COLO668 (cell line): ENCODE measurements at regions not wholly inside any gene's neighbourhood (a gene's known extent, or its start where the extent isn't known, plus 50 kb on each side); places are given as distances from the start of the nearest gene placed in this dataset.

Experiments used
- DNase-seq: peaks from one replicate; lab custom pipeline; 2025; ENCODE audit not compliant: unreplicated experiment; lab: John Stamatoyannopoulos, UW

DNA sequence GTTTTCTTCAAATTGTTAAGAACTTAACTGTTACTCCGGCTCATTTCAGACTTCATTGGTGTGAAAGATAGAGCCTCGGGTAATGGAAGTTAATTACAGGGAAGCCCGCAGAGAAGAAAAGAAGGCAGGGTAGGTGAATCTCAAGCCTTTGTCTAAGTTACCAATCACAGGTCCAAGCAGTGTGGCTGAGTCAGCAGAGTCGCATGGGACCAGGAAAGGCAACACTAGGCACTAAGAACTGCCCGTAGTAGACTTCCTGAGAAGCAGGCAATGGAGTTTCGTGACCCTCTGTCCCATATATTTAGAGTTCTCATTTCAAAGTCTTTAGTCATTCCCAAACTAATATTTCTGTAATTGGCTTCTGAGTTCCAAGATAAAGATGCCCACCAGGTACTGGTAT, 122.9 kb upstream of the STT3B start:
- no peak for DNase-seq

DNA sequence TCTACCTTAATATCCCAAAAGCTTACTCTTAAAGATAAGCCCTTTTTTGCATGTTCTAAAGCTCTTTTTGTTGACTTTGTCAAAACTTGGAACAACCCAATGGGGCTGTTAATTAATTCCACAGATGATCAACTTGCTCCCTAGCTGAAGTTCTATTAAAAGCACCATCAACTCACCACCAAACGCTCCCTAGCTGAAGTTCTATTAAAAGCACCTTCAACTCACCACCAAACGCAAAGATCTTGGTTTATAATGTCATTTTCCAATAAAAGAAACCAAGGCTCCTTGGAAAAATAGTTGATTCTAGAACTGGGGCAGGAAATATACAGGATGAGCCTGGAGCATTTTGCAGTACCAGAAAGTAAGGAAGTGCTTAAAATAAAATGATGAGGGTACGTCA, 122.3 kb upstream of the STT3B start:
- DNase-seq = no peak

- no peak for DNase-seq
These were observed 119.9 kb upstream of the STT3B start for GRCh38 chr3:31412832-31413231.

DNA sequence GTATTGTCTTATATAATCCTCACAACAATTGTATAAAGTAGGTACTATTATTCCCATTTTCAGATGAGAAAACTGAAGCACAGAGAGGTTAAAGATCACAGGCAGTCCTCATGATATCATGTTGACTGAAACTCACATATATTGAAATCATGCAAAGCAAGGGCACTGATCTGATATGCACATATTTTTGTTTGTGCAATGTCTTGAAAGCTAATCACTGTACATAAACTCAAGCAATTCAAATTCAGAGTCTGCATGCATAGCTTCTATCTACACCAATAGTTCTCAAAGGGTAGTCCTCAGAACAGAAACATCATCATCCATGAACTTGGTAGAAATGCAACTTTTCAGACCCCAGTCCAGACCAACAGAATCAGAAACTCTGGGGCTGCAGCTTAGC, 119.2 kb upstream of the STT3B start:
- no peak for DNase-seq

GRCh38 chr3:31416980-31417379, 115.7 kb upstream of the STT3B start:
- DNase-seq = no peak

GRCh38 chr3:31417486-31417885, 115.2 kb upstream of the STT3B start:
- DNase-seq = no peak

DNA sequence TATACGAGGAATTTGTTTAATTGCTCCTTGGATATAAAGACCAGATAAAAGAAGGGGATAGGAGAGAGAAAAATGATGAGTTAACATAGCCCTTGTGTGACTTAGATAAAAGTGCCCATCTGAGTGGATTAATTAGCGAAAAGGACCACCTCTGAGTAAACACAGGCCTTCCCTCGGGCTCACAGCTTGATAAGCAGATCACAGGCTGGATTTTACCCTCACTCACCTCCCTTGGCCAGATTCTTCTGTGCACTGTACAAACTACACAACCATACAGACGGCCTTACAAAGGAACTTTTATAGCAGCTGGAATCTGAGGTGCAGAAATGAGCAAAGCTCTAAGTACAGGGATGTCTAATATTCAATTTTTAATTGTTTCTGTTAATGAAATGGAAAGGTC, 112.4 kb upstream of the STT3B start:
- no peak for DNase-seq

DNA sequence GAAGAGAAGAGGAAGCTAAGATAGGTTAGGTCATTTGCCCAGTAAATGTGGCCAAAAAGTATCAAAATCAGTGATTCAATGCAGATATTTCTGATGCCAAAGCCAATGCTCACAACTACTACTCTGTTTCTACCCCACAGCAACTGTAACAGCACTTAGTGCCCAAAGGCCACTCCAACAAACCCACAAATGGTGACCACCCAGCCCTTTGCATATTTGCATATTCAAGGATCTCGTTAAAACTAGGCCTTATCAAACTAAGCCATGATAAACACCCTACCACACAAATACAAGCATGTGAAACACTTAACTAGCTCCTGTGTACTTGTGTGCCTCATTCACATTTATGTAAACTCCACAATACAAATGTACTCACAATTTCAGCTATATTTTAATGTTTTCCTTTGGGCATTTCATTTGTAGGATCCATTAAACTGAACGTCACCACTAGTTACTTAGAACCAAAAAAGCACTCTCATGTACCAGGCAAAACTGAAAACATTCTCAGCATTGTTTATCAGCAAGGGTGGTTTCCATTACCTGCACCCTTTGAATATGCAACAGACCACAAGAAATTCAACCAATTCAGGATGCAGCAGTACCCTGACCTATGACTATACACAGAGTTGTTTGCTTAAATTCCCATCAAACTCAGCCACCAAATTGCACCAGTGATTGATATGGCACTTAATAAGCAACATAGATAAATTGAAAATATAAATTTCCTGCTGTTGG, 111.2 kb upstream of the STT3B start:
- DNase-seq = no peak

- DNase-seq = no peak
These were observed 110.5 kb upstream of the STT3B start for GRCh38 chr3:31422237-31422636.

- DNase-seq = no peak
These were observed 109.2 kb upstream of the STT3B start for GRCh38 chr3:31423482-31423881.

- no peak for DNase-seq
These were observed 107.3 kb upstream of the STT3B start for GRCh38 chr3:31425401-31425800.

DNA sequence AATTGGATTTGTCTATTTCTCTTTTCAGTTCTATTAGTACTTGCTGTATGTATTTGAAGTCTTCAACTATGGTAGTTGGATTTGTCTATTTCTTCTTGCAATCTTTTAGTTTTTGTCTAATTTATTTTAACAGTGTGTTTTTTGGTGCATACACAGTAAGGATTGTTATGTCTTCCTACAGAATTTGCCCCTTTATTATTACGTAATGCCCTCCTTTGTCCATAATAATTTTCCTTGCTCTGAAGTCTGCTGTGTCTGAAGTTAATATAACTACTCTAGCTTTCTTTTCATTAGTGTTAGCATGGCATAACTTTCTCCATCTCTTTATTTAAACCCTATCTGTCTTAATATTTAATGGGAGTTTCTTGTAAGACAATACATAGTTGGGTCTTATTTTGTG, 105.1 kb upstream of the STT3B start:
- DNase-seq = no peak

- DNase-seq = no peak
These were observed 101.4 kb upstream of the STT3B start for GRCh38 chr3:31431321-31431720.

GRCh38 chr3:31432897-31433678, 99.6 kb upstream of the STT3B start:
- DNase-seq = no peak

DNA sequence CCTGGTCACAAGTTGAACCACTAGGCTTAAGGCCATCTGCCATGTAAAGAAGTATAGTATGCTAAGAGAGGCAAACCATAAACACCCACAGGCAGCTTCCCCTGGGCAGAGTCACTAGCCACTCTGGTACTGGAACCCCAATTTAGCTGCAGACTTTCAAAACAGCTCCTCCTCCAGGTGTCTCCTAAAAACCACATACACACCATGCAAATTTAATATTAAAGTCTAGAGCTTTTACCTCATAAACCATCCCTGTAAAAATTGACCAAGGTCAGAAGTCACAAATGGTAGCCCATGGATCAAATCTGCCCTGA, 99.1 kb upstream of the STT3B start:
- DNase-seq = no peak

DNA sequence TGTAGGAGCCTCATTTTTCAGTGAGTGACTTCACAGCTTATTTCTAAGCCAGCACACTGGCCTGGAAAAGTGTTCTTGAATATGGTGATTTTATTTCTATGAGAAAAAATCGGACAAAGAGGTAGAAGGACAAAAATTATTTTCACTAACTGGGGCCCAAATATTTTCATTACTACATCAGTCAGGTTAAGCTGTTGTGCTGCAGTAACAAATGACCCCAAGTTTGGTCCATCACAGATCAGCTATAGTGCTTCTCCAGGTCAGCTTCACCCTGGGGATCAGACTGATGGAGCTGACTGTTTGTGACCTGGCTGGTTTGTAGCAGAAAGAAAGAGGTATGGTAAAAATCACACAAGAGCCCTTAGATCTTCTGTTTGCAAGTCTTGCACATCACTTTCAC, 97.9 kb upstream of the STT3B start:
- DNase-seq = no peak

GRCh38 chr3:31436830-31437229, 95.9 kb upstream of the STT3B start:
- no peak for DNase-seq

- no peak for DNase-seq
These were observed 94.0 kb upstream of the STT3B start for GRCh38 chr3:31438742-31439141.

GRCh38 chr3:31439890-31440750, 92.6 kb upstream of the STT3B start:
- DNase-seq = no peak

- no peak for DNase-seq
These were observed 91.8 kb upstream of the STT3B start for GRCh38 chr3:31440878-31441277.

GRCh38 chr3:31442755-31443154, 90.0 kb upstream of the STT3B start:
- no peak for DNase-seq
